Upper lobe of left lung (tissue), 4 donors: ENCODE measurements at regions not wholly inside any gene's neighbourhood (a gene's known extent, or its start where the extent isn't known, plus 50 kb on each side); places are given as distances from the start of the nearest gene placed in this dataset.

Experiments
- CTCF ChIP-seq, 6 experiments: fragments of 450-650 bp in 4 of 6; fragments of 200-600 bp in 2 of 6; sonication (generic) in 2 of 6; IDR thresholded peaks; one replicate each; pipeline ENCODE4 v1.5.1; 2016 to 2019; ENCODE audit warnings: antibody characterized with exemption in 6 of 6
- EP300 ChIP-seq, 4 donors: sonication (generic); formaldehyde crosslinking; IDR thresholded peaks; one replicate each; pipeline ENCODE4 v1.5.1; 2017; ENCODE audit warnings: antibody characterized with exemption in 4 of 4, control low read depth in 2 of 4
- POLR2AphosphoS5 ChIP-seq, 2 donors: sonication (generic); formaldehyde crosslinking; IDR thresholded peaks; one replicate each; pipeline ENCODE4 v1.5.1; 2017; ENCODE audit warnings: antibody characterized with exemption in 2 of 2

- TF ChIP-seq CTCF (IDR thresholded peaks at IDR 0.05) (no peak), POLR2AphosphoS5 (IDR thresholded peaks at IDR 0.05) (no peak), EP300 (IDR thresholded peaks at IDR 0.05) (no peak)
Observed at GRCh38 chr16:87195161-87195560, 122.0 kb downstream of the C16orf95 start.
